ENCODE measurements at regions not wholly inside any gene's neighbourhood (a gene's known extent, or its start where the extent isn't known, plus 50 kb on each side); places are given as distances from the start of the nearest gene placed in this dataset.

DNA sequence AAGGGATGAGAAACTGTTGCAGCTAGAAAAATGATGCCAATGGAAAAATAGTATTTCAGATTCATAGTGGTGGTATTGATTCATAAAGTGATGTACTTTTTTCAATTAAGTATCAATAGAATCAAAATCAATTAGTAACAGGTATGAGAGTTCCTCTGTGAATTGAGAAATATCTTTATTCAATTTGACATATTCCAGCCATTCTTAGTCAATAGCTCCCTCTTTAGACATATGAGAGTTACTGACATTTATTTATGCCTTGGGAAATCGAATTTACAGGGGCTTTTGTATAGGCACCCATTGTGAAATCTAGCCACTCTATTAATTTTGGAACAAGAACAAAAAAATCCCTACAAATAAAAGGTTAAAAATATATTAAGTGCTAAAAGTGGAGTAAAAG lies 386.9 kb upstream of the CNTN3 start:
- H2AFZ ChIP-seq (ENCODE audit: control insufficient read depth, low read depth, low read length) = no peak overlapping the region
- no peaks in the 10 kb centered on the region for H3K79me2 ChIP-seq (ENCODE audit: control insufficient read depth, insufficient read depth, low read length)
- DNase-seq (ENCODE audit: low read depth, low spot score) (no peak), FAIRE-seq (no peak), ATAC-seq (no peak)
- H3K9ac ChIP-seq (ENCODE audit: control insufficient read depth, insufficient read depth, low read length) = no peak overlapping the region
- ChIA-PET POLR2A (no interaction called here), RAD21 (ENCODE audit: unreplicated experiment) (interaction anchor here (1.1 to 2.0 kb wide), 2 partner anchors 171 to 1493 kb away, joined by 4 to 7 read pairs; no protein-coding TSS in a partner anchor), SMC1A (ENCODE audit: uncharacterized antibody, unreplicated experiment) (interaction anchor here (0.6 to 1.4 kb wide), 5 partner anchors 13 to 1493 kb away, joined by 3 to 6 read pairs (median 3); no protein-coding TSS in a partner anchor), CTCF (interaction anchor here (0.7 to 2.3 kb wide), 6 partner anchors 118 to 1493 kb away, joined by 3 to 10 read pairs (median 4); no protein-coding TSS in a partner anchor)
- no peaks in the 10 kb centered on the region for H3K4me1 ChIP-seq (ENCODE audit: control insufficient read depth, insufficient read depth, low read length)
- TF ChIP-seq POLR2AphosphoS5 (IDR thresholded peaks at IDR 0.05; ENCODE audit: low read length) = no peak
- no peak for TF ChIP-seq FOXK2 (IDR thresholded peaks at IDR 0.05)
- no peak for TF ChIP-seq ATF7 (IDR thresholded peaks at IDR 0.05; ENCODE audit: low read depth)
- peak; percentile 36 for TF ChIP-seq RAD21 (IDR thresholded peaks at IDR 0.05; ENCODE audit: insufficient read depth, low read depth, low read length)
- TF ChIP-seq YY1 (IDR thresholded peaks at IDR 0.05; ENCODE audit: low read depth, low read length) = no peak
- no peaks in the 10 kb centered on the region for H3K36me3 ChIP-seq (ENCODE audit: control insufficient read depth in 2 of 2, insufficient read depth in 2 of 2, low read length in 1 of 2)
- no peak overlapping the region for H3K27ac ChIP-seq (ENCODE audit: control insufficient read depth, insufficient read depth)
- no TSS peak for BruUV-seq (replicated peaks)
- WGBS (ENCODE audit: insufficient coverage, insufficient replicate concordance, low lambda C conversion rate, missing lambda C conversion rate) = 0% methylated on average over 1 of the region's 1 CpG
- no peak overlapping the region for H3K4me2 ChIP-seq (ENCODE audit: control insufficient read depth, insufficient read depth)
- no peak overlapping the region for H3K4me3 ChIP-seq
- no peaks in the 10 kb centered on the region for H3K9me3 ChIP-seq (replicated peaks; ENCODE audit: control insufficient read depth, insufficient read depth, low read length)
- intact Hi-C loops (cut with micrococcal nuclease; ENCODE audit: unreplicated experiment) = no loop called here
- no peaks in the 10 kb centered on the region for H4K20me1 ChIP-seq (ENCODE audit: control insufficient read depth, insufficient read depth)
- H3K27me3 ChIP-seq (replicated peaks in 1 of 2; ENCODE audit: control insufficient read depth in 2 of 2, insufficient read depth in 2 of 2, low read length in 1 of 2) = no peaks in the 10 kb centered on the region
- in situ Hi-C loops (cut with MboI) = no loop called here

DNA sequence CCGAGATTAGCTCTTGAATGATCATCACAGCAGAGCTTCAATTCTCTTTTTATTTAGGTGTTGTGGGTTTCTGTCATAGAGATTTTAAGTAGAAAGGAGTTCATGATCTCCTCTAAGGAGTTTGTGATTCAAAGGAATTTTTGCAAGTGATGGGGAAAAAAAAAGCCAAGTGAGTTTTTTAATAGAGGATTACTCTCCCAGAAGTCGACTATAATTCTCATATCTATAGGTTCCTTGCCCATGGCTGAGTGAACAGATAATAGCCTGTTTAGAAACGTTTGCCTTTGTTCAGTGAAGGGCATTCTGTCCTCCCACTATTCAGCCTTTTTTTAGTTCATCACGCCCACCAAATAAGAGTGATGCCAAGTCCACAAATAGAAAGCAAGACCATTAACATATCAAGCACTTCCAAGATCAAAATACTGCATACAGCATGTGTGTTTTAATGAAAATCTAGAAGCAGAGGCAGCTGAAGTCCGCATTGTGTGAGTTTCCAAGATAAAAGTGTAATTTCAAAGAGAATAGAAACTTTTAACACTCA lies 398.4 kb upstream of the CNTN3 start:
- no peak overlapping the region for H3K9ac ChIP-seq (ENCODE audit: control insufficient read depth, insufficient read depth, low read length)
- H3K79me2 ChIP-seq (ENCODE audit: control insufficient read depth, insufficient read depth, low read length) = no peaks in the 10 kb centered on the region
- in situ Hi-C loops (cut with MboI) = no loop called here
- H3K36me3 ChIP-seq (ENCODE audit: control insufficient read depth in 2 of 2, insufficient read depth in 2 of 2, low read length in 1 of 2) = no peaks in the 10 kb centered on the region
- H3K4me2 ChIP-seq (ENCODE audit: control insufficient read depth, insufficient read depth) = no peak overlapping the region
- 7% methylated on average over 5 of the region's 5 CpGs for WGBS (ENCODE audit: insufficient coverage, insufficient replicate concordance, low lambda C conversion rate, missing lambda C conversion rate)
- ChIA-PET RAD21 (ENCODE audit: unreplicated experiment) (no interaction called here), SMC1A (ENCODE audit: uncharacterized antibody, unreplicated experiment) (interaction anchor here (0.7 kb wide), 1 partner anchor 11 kb away, joined by 3 read pairs; no protein-coding TSS in a partner anchor), CTCF (no interaction called here), POLR2A (no interaction called here)
- no peak for DNase-seq (ENCODE audit: low read depth, low spot score)
- H3K4me3 ChIP-seq = no peak overlapping the region
- TF ChIP-seq, protein P1, sequence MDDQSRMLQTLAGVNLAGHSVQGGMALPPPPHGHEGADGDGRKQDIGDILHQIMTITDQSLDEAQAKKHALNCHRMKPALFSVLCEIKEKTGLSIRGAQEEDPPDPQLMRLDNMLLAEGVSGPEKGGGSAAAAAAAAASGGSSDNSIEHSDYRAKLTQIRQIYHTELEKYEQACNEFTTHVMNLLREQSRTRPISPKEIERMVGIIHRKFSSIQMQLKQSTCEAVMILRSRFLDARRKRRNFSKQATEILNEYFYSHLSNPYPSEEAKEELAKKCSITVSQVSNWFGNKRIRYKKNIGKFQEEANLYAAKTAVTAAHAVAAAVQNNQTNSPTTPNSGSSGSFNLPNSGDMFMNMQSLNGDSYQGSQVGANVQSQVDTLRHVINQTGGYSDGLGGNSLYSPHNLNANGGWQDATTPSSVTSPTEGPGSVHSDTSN (IDR thresholded peaks at IDR 0.05; ENCODE audit: insufficient replicate concordance, low read depth, low read length) = no peak
- TF ChIP-seq HDGF (IDR thresholded peaks at IDR 0.05) = no peak
- TF ChIP-seq, protein P2, sequence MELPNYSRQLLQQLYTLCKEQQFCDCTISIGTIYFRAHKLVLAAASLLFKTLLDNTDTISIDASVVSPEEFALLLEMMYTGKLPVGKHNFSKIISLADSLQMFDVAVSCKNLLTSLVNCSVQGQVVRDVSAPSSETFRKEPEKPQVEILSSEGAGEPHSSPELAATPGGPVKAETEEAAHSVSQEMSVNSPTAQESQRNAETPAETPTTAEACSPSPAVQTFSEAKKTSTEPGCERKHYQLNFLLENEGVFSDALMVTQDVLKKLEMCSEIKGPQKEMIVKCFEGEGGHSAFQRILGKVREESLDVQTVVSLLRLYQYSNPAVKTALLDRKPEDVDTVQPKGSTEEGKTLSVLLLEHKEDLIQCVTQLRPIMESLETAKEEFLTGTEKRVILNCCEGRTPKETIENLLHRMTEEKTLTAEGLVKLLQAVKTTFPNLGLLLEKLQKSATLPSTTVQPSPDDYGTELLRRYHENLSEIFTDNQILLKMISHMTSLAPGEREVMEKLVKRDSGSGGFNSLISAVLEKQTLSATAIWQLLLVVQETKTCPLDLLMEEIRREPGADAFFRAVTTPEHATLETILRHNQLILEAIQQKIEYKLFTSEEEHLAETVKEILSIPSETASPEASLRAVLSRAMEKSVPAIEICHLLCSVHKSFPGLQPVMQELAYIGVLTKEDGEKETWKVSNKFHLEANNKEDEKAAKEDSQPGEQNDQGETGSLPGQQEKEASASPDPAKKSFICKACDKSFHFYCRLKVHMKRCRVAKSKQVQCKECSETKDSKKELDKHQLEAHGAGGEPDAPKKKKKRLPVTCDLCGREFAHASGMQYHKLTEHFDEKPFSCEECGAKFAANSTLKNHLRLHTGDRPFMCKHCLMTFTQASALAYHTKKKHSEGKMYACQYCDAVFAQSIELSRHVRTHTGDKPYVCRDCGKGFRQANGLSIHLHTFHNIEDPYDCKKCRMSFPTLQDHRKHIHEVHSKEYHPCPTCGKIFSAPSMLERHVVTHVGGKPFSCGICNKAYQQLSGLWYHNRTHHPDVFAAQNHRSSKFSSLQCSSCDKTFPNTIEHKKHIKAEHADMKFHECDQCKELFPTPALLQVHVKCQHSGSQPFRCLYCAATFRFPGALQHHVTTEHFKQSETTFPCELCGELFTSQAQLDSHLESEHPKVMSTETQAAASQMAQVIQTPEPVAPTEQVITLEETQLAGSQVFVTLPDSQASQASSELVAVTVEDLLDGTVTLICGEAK (IDR thresholded peaks at IDR 0.05; ENCODE audit: borderline replicate concordance) = no peak
- TF ChIP-seq, protein P3, sequence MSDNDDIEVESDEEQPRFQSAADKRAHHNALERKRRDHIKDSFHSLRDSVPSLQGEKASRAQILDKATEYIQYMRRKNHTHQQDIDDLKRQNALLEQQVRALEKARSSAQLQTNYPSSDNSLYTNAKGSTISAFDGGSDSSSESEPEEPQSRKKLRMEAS (IDR thresholded peaks at IDR 0.05; ENCODE audit: low read depth, low read length) = no peak
- no peak for TF ChIP-seq MEF2B (IDR thresholded peaks at IDR 0.05; ENCODE audit: partially characterized antibody, poor library complexity, severe bottlenecking)
- TF ChIP-seq RELA (IDR thresholded peaks at IDR 0.05; ENCODE audit: borderline replicate concordance, partially characterized antibody) = no peak
- H3K4me1 ChIP-seq (ENCODE audit: control insufficient read depth, insufficient read depth, low read length) = no peaks in the 10 kb centered on the region
- no peak for FAIRE-seq
- no peaks in the 10 kb centered on the region for H4K20me1 ChIP-seq (ENCODE audit: control insufficient read depth, insufficient read depth)
- no peak overlapping the region for H2AFZ ChIP-seq (ENCODE audit: control insufficient read depth, low read depth, low read length)
- H3K9me3 ChIP-seq (replicated peaks; ENCODE audit: control insufficient read depth, insufficient read depth, low read length) = no peaks in the 10 kb centered on the region
- H3K27ac ChIP-seq (ENCODE audit: control insufficient read depth, insufficient read depth) = no peak overlapping the region
- no peaks in the 10 kb centered on the region for H3K27me3 ChIP-seq (replicated peaks in 1 of 2; ENCODE audit: control insufficient read depth in 2 of 2, insufficient read depth in 2 of 2, low read length in 1 of 2)
- intact Hi-C loops (cut with micrococcal nuclease; ENCODE audit: unreplicated experiment) = no loop called here
- no peak for ATAC-seq
- no TSS peak for BruUV-seq (replicated peaks)

All from GM12878 (cell line).